ENCODE measurements at regions not wholly inside any gene's neighbourhood (a gene's known extent, or its start where the extent isn't known, plus 50 kb on each side); places are given as distances from the start of the nearest gene placed in this dataset.
"Not testable (repeated sequence)": the region's sequence is repeated elsewhere in the genome, so short reads cannot be mapped to it uniquely, and the experiment has no call there.

DNA sequence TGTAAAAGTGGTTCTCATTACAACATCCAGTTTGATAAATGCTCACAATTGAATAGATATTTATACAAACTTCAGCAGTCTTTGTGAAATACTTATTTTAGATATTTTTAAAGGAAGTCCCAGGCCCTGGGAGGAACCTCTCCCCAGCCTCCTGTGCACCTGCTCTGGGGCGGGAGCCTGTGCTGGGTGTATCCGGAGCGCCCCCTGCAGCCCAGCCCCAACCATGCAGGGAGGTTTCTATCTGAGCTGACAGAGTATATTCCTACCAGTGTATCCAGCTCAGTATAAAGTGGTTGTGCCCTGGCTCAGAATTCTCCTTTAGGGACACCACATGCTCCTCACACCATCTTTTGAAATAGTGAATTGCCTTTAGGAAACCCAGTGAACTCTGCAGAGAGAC is 851.8 kb downstream of the TMEM121 start:
- DNase-seq (ENCODE audit: low read depth), result no peak
- no peak overlapping the region for H3K4me3 ChIP-seq (ENCODE audit: low read depth, low read length)
- TF ChIP-seq CTCF (IDR thresholded peaks at IDR 0.05; ENCODE audit: insufficient read depth, low read length), result no peak

GRCh38 chr14:106380740-106381139 is 854.4 kb downstream of the TMEM121 start:
- DNase-seq (ENCODE audit: low read depth), result no peak
- no peak for TF ChIP-seq CTCF (IDR thresholded peaks at IDR 0.05; ENCODE audit: insufficient read depth, low read length)
- no peak overlapping the region for H3K4me3 ChIP-seq (ENCODE audit: low read depth, low read length)

DNA sequence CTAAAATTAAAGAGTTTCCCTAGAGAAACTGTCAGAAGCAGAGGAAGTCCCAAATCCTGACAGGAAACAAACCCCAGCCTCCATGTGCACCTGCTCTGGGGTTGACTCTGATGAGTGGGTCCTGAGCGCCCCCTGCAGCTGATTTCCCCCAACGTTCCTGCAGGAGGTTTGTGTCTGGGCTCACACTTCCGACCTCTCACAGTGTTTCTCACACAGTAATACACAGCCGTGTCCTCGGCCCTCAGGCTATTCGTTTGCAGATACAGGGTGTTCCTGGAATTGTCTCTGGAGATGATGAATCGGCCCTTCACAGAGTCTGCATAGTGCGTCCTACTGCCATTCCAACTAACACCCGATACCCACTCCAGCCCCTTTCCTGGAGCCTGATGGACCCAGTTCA is 862.8 kb downstream of the TMEM121 start:
- not testable (repeated sequence) for H3K4me3 ChIP-seq (ENCODE audit: low read depth, low read length); DNase-seq (ENCODE audit: low read depth)

DNA sequence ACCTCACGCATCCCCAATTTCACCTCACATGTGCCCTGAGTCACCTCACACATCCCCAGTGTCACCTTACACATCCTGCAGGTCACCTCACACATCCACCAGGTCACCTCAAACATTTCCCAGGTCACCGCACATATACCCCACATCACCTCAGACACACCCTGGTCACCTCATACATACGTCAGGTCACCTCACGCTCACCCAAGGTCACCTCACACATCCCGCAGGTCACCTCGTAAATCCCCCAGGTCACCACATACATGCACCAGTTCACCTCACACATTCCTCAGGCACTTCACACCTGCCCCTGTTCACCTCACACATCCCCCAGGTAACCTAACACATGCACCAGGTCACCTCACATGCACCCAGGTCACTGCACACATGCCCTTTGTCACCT is 864.0 kb downstream of the TMEM121 start:
- no peak overlapping the region for H3K4me3 ChIP-seq (ENCODE audit: low read depth, low read length)
- no peak for TF ChIP-seq CTCF (IDR thresholded peaks at IDR 0.05; ENCODE audit: insufficient read depth, low read length)
- no peak for DNase-seq (ENCODE audit: low read depth)

GRCh38 chr14:106390947-106391346 is 864.6 kb downstream of the TMEM121 start:
- no peak for TF ChIP-seq CTCF (IDR thresholded peaks at IDR 0.05; ENCODE audit: insufficient read depth, low read length)
- DNase-seq (ENCODE audit: low read depth), result no peak
- no peak overlapping the region for H3K4me3 ChIP-seq (ENCODE audit: low read depth, low read length)

- no peak for DNase-seq (ENCODE audit: low read depth)
- TF ChIP-seq CTCF (IDR thresholded peaks at IDR 0.05; ENCODE audit: insufficient read depth, low read length), result no peak
- no peak overlapping the region for H3K4me3 ChIP-seq (ENCODE audit: low read depth, low read length)
Measured at GRCh38 chr14:106393742-106394141, 867.4 kb downstream of the TMEM121 start.

GRCh38 chr14:106395456-106396050 is 869.2 kb downstream of the TMEM121 start:
- DNase-seq (ENCODE audit: low read depth), result no peak
- no peak overlapping the region for H3K4me3 ChIP-seq (ENCODE audit: low read depth, low read length)
- no peak for TF ChIP-seq CTCF (IDR thresholded peaks at IDR 0.05; ENCODE audit: insufficient read depth, low read length)
